ENCODE measurements at regions not wholly inside any gene's neighbourhood (a gene's known extent, or its start where the extent isn't known, plus 50 kb on each side); places are given as distances from the start of the nearest gene placed in this dataset.

DNA sequence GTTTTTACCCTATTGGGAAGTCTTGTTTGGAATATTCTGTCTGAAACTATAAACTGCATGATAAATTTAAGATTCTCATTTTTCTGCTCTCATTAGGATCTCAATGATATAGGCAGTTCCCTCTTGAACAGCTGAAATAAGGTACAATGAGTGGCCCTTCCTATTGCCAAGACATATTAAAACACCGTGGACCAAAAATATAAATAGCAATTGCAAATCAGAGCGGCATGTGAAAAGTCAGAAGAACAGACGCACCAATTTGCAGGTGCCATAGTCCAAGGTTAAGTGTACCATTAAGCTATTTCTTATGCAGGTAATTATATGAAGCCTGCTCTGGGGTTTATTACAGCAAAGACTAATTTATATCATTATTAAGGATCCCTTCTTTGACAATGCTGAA lies 920.8 kb upstream of the CELF2 start:
- no peaks in the 10 kb centered on the region for H3K9me3 ChIP-seq (ENCODE audit: control insufficient read depth, low read depth, low read length)
- H3K4me2 ChIP-seq (ENCODE audit: control insufficient read depth, extremely low read depth, insufficient read depth, low read depth, low read length) = no peak overlapping the region
- H3K27me3 ChIP-seq (ENCODE audit: control insufficient read depth, extremely low read depth, insufficient read depth, low read length) = no peaks in the 10 kb centered on the region
- H3K9ac ChIP-seq (ENCODE audit: control insufficient read depth, extremely low read depth, insufficient read depth, low read length) = no peak overlapping the region
- TF ChIP-seq EZH2 (IDR thresholded peaks at IDR 0.05; ENCODE audit: low read length) = no peak
- TF ChIP-seq, protein P1, sequence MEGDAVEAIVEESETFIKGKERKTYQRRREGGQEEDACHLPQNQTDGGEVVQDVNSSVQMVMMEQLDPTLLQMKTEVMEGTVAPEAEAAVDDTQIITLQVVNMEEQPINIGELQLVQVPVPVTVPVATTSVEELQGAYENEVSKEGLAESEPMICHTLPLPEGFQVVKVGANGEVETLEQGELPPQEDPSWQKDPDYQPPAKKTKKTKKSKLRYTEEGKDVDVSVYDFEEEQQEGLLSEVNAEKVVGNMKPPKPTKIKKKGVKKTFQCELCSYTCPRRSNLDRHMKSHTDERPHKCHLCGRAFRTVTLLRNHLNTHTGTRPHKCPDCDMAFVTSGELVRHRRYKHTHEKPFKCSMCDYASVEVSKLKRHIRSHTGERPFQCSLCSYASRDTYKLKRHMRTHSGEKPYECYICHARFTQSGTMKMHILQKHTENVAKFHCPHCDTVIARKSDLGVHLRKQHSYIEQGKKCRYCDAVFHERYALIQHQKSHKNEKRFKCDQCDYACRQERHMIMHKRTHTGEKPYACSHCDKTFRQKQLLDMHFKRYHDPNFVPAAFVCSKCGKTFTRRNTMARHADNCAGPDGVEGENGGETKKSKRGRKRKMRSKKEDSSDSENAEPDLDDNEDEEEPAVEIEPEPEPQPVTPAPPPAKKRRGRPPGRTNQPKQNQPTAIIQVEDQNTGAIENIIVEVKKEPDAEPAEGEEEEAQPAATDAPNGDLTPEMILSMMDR (optimal IDR thresholded peaks at IDR 0.05 in 1 of 3, IDR thresholded peaks at IDR 0.05 in 1 of 3, conservative IDR thresholded peaks at IDR 0.05 in 1 of 3; ENCODE audit: extremely low read depth in 1 of 3, insufficient read depth in 2 of 3, low read length in 3 of 3) = no peak
- H4K20me1 ChIP-seq (ENCODE audit: control insufficient read depth, extremely low read depth, insufficient read depth, low read length) = no peaks in the 10 kb centered on the region
- no peak overlapping the region for H3K27ac ChIP-seq (ENCODE audit: control insufficient read depth, insufficient read depth, low read length)
- no peak overlapping the region for H3K4me3 ChIP-seq (ENCODE audit: control insufficient read depth in 2 of 3, extremely low read depth in 1 of 3, insufficient read depth in 2 of 3, low read depth in 1 of 3, low read length in 3 of 3)
- no peaks in the 10 kb centered on the region for H3K36me3 ChIP-seq (ENCODE audit: control insufficient read depth in 2 of 2, extremely low read depth in 1 of 2, insufficient read depth in 2 of 2, low read length in 2 of 2)
- no peaks in the 10 kb centered on the region for H3K9me1 ChIP-seq (ENCODE audit: control insufficient read depth, extremely low read depth, insufficient read depth, low read length)
- H2AFZ ChIP-seq (ENCODE audit: control insufficient read depth, low read length) = no peak overlapping the region
- no peaks in the 10 kb centered on the region for H3K79me2 ChIP-seq (ENCODE audit: control insufficient read depth, insufficient read depth, low read length)
- dilution Hi-C loops (cut with MboI; ENCODE audit: extremely low pct_ligation_motif_present, low sequenced_read_pairs) = no loop called here
- FAIRE-seq = no peak
- no peaks in the 10 kb centered on the region for H3K4me1 ChIP-seq (ENCODE audit: control insufficient read depth, extremely low read depth, insufficient read depth, low read length)
- DNase-seq (ENCODE audit: low read depth, low spot score) = no peak

DNA sequence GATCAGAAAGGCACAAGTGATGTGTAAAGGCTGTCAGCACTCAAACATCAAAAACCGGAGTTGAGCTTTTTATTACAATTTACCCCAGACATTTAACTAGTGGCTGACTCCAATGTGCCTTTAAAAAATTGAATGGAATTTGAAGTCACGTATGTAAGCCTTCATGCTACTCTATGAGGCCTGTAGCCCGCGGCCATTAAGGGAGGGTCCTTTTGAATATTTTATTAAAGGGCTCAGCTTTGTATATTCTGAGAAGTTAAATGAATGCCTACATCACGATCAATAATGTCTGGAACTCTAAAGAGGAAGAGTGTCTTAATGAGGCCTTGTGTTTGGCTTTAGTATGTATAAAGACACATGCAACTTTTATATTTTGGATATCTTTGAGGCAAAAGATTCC lies 916.6 kb upstream of the CELF2 start:
- no peak overlapping the region for H3K9ac ChIP-seq (ENCODE audit: control insufficient read depth, extremely low read depth, insufficient read depth, low read length)
- no peak overlapping the region for H3K27ac ChIP-seq (ENCODE audit: control insufficient read depth, insufficient read depth, low read length)
- no peaks in the 10 kb centered on the region for H3K27me3 ChIP-seq (ENCODE audit: control insufficient read depth, extremely low read depth, insufficient read depth, low read length)
- TF ChIP-seq EZH2 (IDR thresholded peaks at IDR 0.05; ENCODE audit: low read length) = no peak
- TF ChIP-seq, protein P1 (optimal IDR thresholded peaks at IDR 0.05 in 1 of 3, IDR thresholded peaks at IDR 0.05 in 1 of 3, conservative IDR thresholded peaks at IDR 0.05 in 1 of 3; ENCODE audit: extremely low read depth in 1 of 3, insufficient read depth in 2 of 3, low read length in 3 of 3) = no peak
- no peak overlapping the region for H3K4me3 ChIP-seq (ENCODE audit: control insufficient read depth in 2 of 3, extremely low read depth in 1 of 3, insufficient read depth in 2 of 3, low read depth in 1 of 3, low read length in 3 of 3)
- no peaks in the 10 kb centered on the region for H3K9me3 ChIP-seq (ENCODE audit: control insufficient read depth, low read depth, low read length)
- no peak overlapping the region for H3K4me2 ChIP-seq (ENCODE audit: control insufficient read depth, extremely low read depth, insufficient read depth, low read depth, low read length)
- dilution Hi-C loops (cut with MboI; ENCODE audit: extremely low pct_ligation_motif_present, low sequenced_read_pairs) = no loop called here
- DNase-seq (ENCODE audit: low read depth, low spot score) = no peak
- no peak overlapping the region for H2AFZ ChIP-seq (ENCODE audit: control insufficient read depth, low read length)
- no peaks in the 10 kb centered on the region for H4K20me1 ChIP-seq (ENCODE audit: control insufficient read depth, extremely low read depth, insufficient read depth, low read length)
- no peak for FAIRE-seq
- no peaks in the 10 kb centered on the region for H3K36me3 ChIP-seq (ENCODE audit: control insufficient read depth in 2 of 2, extremely low read depth in 1 of 2, insufficient read depth in 2 of 2, low read length in 2 of 2)
- H3K4me1 ChIP-seq (ENCODE audit: control insufficient read depth, extremely low read depth, insufficient read depth, low read length) = no peaks in the 10 kb centered on the region
- no peaks in the 10 kb centered on the region for H3K9me1 ChIP-seq (ENCODE audit: control insufficient read depth, extremely low read depth, insufficient read depth, low read length)
- H3K79me2 ChIP-seq (ENCODE audit: control insufficient read depth, insufficient read depth, low read length) = no peaks in the 10 kb centered on the region
